ENCODE measurements at regions not wholly inside any gene's neighbourhood (a gene's known extent, or its start where the extent isn't known, plus 50 kb on each side); places are given as distances from the start of the nearest gene placed in this dataset.

DNA sequence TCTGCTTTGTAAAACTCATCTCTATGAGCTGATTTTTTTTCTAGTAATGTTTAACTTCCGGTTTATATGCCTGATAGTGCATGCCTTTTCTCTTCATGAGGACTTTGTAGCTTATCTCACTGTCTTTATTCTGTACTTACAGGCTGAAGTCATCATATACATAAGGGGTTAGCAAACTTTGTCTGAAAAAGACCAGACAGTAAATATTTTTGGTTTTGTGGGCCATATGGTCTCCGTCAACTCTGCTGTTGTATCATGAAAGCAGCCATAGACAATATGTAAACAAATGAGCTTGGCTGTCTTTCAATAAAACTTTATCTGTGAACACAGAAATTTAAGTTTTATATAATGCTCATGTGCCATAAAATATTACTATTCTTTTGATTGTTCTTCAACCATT is 172.1 kb downstream of the GXYLT1 start:
- H3K27me3 ChIP-seq (ENCODE audit: control insufficient read depth in 2 of 2, insufficient read depth in 2 of 2, low read length in 2 of 2): no peaks in the 10 kb centered on the region
- ChIA-PET CTCF (ENCODE audit: low intra/inter-chr PET ratio) (no interaction called here), POLR2A (interaction anchor here (1.2 kb wide), 1 partner anchor 24 kb away, joined by 3 read pairs; no protein-coding TSS in a partner anchor)
- no peaks in the 10 kb centered on the region for H3K9me1 ChIP-seq (ENCODE audit: control insufficient read depth, insufficient read depth, low read length)
- no peaks in the 10 kb centered on the region for H3K4me1 ChIP-seq (replicated peaks in 1 of 2; ENCODE audit: control insufficient read depth in 2 of 2, insufficient read depth in 2 of 2, low read length in 2 of 2)
- intact Hi-C loops (cut with micrococcal nuclease) (no loop called here), in situ Hi-C loops (cut with MboI) (no loop called here)
- no peaks in the 10 kb centered on the region for H3K36me3 ChIP-seq (ENCODE audit: control insufficient read depth, insufficient read depth, low read length)
- WGBS (ENCODE audit: insufficient coverage, low coverage, missing lambda C conversion rate): 13% methylated on average over 2 of the region's 2 CpGs
- no peak overlapping the region for H2AFZ ChIP-seq (ENCODE audit: low read depth, low read length)
- TF ChIP-seq ZNF12 (CRISPR knock-in tag; IDR thresholded peaks at IDR 0.05): no peak
- TF ChIP-seq KLF1 (tag; IDR thresholded peaks at IDR 0.05): no peak
- TF ChIP-seq ELF2 (CRISPR knock-in tag; IDR thresholded peaks at IDR 0.05): no peak
- no peak for TF ChIP-seq E2F5 (CRISPR knock-in tag; IDR thresholded peaks at IDR 0.05)
- no peak for TF ChIP-seq BRF2 (IDR thresholded peaks at IDR 0.05; ENCODE audit: borderline replicate concordance, insufficient read depth, insufficient read length)
- TF ChIP-seq, protein P1, sequence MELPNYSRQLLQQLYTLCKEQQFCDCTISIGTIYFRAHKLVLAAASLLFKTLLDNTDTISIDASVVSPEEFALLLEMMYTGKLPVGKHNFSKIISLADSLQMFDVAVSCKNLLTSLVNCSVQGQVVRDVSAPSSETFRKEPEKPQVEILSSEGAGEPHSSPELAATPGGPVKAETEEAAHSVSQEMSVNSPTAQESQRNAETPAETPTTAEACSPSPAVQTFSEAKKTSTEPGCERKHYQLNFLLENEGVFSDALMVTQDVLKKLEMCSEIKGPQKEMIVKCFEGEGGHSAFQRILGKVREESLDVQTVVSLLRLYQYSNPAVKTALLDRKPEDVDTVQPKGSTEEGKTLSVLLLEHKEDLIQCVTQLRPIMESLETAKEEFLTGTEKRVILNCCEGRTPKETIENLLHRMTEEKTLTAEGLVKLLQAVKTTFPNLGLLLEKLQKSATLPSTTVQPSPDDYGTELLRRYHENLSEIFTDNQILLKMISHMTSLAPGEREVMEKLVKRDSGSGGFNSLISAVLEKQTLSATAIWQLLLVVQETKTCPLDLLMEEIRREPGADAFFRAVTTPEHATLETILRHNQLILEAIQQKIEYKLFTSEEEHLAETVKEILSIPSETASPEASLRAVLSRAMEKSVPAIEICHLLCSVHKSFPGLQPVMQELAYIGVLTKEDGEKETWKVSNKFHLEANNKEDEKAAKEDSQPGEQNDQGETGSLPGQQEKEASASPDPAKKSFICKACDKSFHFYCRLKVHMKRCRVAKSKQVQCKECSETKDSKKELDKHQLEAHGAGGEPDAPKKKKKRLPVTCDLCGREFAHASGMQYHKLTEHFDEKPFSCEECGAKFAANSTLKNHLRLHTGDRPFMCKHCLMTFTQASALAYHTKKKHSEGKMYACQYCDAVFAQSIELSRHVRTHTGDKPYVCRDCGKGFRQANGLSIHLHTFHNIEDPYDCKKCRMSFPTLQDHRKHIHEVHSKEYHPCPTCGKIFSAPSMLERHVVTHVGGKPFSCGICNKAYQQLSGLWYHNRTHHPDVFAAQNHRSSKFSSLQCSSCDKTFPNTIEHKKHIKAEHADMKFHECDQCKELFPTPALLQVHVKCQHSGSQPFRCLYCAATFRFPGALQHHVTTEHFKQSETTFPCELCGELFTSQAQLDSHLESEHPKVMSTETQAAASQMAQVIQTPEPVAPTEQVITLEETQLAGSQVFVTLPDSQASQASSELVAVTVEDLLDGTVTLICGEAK (IDR thresholded peaks at IDR 0.05): 0 out of 2 replicates have a peak, but pooled peaks have one; percentile 25
- TF ChIP-seq, protein P1 (CRISPR knock-in tag; IDR thresholded peaks at IDR 0.05): no peak
- TF ChIP-seq IRF2 (CRISPR knock-in tag; IDR thresholded peaks at IDR 0.05): no peak
- H3K9me3 ChIP-seq (replicated peaks; ENCODE audit: control insufficient read depth, insufficient read depth, low read depth, low read length): no peaks in the 10 kb centered on the region
- H3K27ac ChIP-seq (ENCODE audit: extremely low read depth, low read depth, low read length): no peak overlapping the region
- H3K79me2 ChIP-seq (ENCODE audit: control insufficient read depth, insufficient read depth, low read length): no peaks in the 10 kb centered on the region
- FAIRE-seq (peak; percentile 37), ATAC-seq (no peak), DNase-seq (ENCODE audit: extremely low read depth in 1 of 4, low spot score in 3 of 4) (no peak)
- BruUV-seq (replicated peaks): no TSS peak
- no peak overlapping the region for H3K9ac ChIP-seq (ENCODE audit: insufficient read depth in 1 of 2, low read depth in 2 of 2, low read length in 2 of 2)
- no peak overlapping the region for H3K4me2 ChIP-seq (ENCODE audit: insufficient read depth, low read length)
- H4K20me1 ChIP-seq (replicated peaks; ENCODE audit: control insufficient read depth, insufficient read depth, low read length): no peaks in the 10 kb centered on the region
- no peak overlapping the region for H3K4me3 ChIP-seq

All from K562 (cell line).